GM06990 (cell line): ENCODE measurements at regions not wholly inside any gene's neighbourhood (a gene's known extent, or its start where the extent isn't known, plus 50 kb on each side); places are given as distances from the start of the nearest gene placed in this dataset.

ENCODE experiments used
- DNase-seq: peaks from one replicate; pipeline ENCODE4 v3.0.0-alpha.2; 2011; ENCODE audit not compliant: insufficient read length; ENCODE audit errors: extremely low read depth
- H3K27me3 ChIP-seq: replicated peaks from 2 replicates; pipeline ENCODE4 v1.6.0; 2011; ENCODE audit warnings: low read length; ENCODE audit not compliant: control insufficient read depth, insufficient read depth
- H3K36me3 ChIP-seq: 2 replicates; pipeline ENCODE4 v1.5.1; 2011; ENCODE audit warnings: low read length; ENCODE audit not compliant: control insufficient read depth, insufficient read depth
- H3K4me3 ChIP-seq: replicated peaks from 2 replicates; pipeline ENCODE4 v1.5.1; 2011; ENCODE audit warnings: low read depth, mild to moderate bottlenecking, control low read depth, low read length
- CTCF ChIP-seq: IDR thresholded peaks from 2 replicates; pipeline ENCODE4 v1.5.1; 2011; ENCODE audit warnings: low read length, control low read depth, mild to moderate bottlenecking, inconsistent platforms; ENCODE audit not compliant: insufficient read depth, poor library complexity, severe bottlenecking

DNA sequence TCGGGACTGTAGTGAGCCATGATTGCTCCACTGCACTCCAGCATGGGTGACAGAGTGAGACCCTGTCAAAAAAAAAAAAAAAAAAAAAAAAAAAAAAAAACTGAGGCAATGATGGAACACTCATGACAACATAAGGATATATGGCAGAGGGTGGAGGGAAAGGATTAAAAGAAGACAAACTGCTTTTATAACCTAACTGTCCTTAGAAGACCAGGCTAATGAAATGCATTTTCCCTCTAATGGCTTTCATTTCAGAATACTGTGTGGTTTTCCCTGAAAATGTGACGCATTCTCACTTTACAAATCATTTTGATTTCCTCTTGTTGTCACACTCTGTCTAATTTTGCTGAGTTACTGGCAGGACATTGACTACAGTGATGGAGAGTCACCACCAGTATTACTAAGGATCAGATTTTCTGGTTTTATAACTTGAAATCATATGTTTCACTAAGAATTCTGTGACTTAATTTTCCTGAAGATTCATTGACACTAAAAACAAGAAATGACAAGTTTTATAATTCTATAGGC is 137.6 kb upstream of the SSTR1 start:
- Histone ChIP-seq H3K36me3 (no peaks in the 10 kb centered on the region), H3K4me3 (no peak overlapping the region), H3K27me3 (no peaks in the 10 kb centered on the region)
- no peak for DNase-seq
- no peak for TF ChIP-seq CTCF

GRCh38 chr14:38073641-38074040 is 134.1 kb upstream of the SSTR1 start:
- H3K27me3 ChIP-seq = no peaks in the 10 kb centered on the region
- TF ChIP-seq CTCF = no peak
- no peak for DNase-seq
- no peaks in the 10 kb centered on the region for H3K36me3 ChIP-seq
- no peak overlapping the region for H3K4me3 ChIP-seq

DNA sequence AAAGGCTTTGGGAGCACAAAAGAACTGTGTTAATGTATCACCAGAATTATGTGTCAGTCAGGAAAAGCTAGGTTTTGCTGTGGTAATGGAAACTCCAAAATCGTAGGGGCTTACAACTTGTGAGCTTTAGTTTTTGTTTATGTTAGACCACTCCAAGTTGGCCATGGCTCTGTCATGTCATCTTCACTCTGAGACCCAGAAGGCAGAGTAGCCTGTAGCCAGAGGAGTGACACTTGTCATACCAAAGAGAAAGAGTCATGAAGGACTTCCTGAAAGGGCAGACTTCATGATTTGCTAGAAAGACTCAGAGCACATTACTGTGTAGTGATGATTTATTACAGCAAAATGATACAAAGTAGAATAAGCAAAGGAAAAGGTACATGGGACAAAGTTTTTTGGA is 133.6 kb upstream of the SSTR1 start:
- no peaks in the 10 kb centered on the region for H3K27me3 ChIP-seq
- no peak for TF ChIP-seq CTCF
- no peak overlapping the region for H3K4me3 ChIP-seq
- no peak for DNase-seq
- no peaks in the 10 kb centered on the region for H3K36me3 ChIP-seq

DNA sequence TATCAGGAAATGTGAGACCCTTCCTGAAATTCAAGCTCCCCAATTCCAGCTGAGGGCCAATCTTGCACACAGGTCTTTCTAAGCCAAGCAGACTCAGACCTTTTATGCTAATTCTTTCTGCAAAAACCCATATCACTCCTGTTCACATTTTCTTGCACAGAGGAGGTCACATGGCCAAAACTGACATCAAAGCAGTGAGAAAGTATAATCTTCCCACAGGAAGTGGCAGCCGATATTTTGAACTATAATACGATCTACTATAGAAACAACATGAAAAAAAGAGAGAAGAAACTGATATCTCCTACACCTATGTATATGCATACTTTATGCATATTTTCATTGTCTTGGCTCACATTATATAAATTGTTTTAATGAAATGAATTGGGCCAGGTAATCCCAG is 132.9 kb upstream of the SSTR1 start:
- no peak for DNase-seq
- H3K27me3 ChIP-seq = no peaks in the 10 kb centered on the region
- H3K36me3 ChIP-seq = no peaks in the 10 kb centered on the region
- H3K4me3 ChIP-seq = no peak overlapping the region
- TF ChIP-seq CTCF = no peak

DNA sequence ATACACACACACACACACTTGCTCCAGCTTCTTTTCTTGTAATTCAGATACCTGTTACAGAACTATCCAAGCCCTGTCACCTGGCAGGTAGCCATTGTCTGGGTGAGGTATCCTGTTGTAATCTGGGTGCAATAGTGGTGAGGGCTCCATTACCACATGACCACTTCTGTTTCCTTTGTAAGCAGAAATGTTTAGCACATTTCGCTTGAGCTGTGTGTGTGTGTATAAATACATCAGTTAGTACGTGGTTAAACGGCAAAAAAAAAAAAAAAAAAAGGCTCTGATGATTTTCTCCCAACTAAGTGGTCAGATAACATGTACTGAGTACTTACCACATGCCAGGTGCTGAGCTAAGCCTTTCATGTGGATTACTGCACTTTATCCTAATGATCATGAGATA is 129.3 kb upstream of the SSTR1 start:
- no peaks in the 10 kb centered on the region for H3K27me3 ChIP-seq
- H3K36me3 ChIP-seq = no peaks in the 10 kb centered on the region
- no peak overlapping the region for H3K4me3 ChIP-seq
- TF ChIP-seq CTCF = no peak
- DNase-seq = no peak

- no peaks in the 10 kb centered on the region for H3K27me3 ChIP-seq
- no peak for TF ChIP-seq CTCF
- no peak overlapping the region for H3K4me3 ChIP-seq
- DNase-seq = no peak
- H3K36me3 ChIP-seq = no peaks in the 10 kb centered on the region
These were observed 128.4 kb upstream of the SSTR1 start for GRCh38 chr14:38079268-38079667.
